NCI-H2171 treated with DMSO at 0.1 percent for 48 hours (cell line): ENCODE measurements at regions not wholly inside any gene's neighbourhood (a gene's known extent, or its start where the extent isn't known, plus 50 kb on each side); places are given as distances from the start of the nearest gene placed in this dataset.
A peak's percentile ranks its signal among the peaks of the same experiment; 100 is the strongest.
"Not testable (repeated sequence)": the region's sequence is repeated elsewhere in the genome, so short reads cannot be mapped to it uniquely, and the experiment has no call there.

Experiments
- DNase-seq: peaks from one replicate; lab custom pipeline; 2025; lab: John Stamatoyannopoulos, UW

GRCh38 chr17:5952518-5952917 lies 117.7 kb upstream of the WSCD1 start:
- no peak for DNase-seq

- no peak for DNase-seq
Observed at GRCh38 chr17:5955764-5956163, 114.4 kb upstream of the WSCD1 start.

GRCh38 chr17:5958850-5959249 lies 111.3 kb upstream of the WSCD1 start:
- no peak for DNase-seq

GRCh38 chr17:5962371-5962770 lies 107.8 kb upstream of the WSCD1 start:
- no peak for DNase-seq

GRCh38 chr17:5971969-5972368 lies 98.2 kb upstream of the WSCD1 start:
- no peak for DNase-seq

- no peak for DNase-seq
Observed at GRCh38 chr17:5973410-5973809, 96.8 kb upstream of the WSCD1 start.

- DNase-seq: no peak
Observed at GRCh38 chr17:5975661-5976060, 94.5 kb upstream of the WSCD1 start.

- no peak for DNase-seq
Observed at GRCh38 chr17:5976251-5976650, 93.9 kb upstream of the WSCD1 start.

- DNase-seq: no peak
Observed at GRCh38 chr17:5978496-5978895, 91.7 kb upstream of the WSCD1 start.

- peak; percentile 1 for DNase-seq
Observed at GRCh38 chr17:5980941-5981340, 89.2 kb upstream of the WSCD1 start.

GRCh38 chr17:5986644-5987043 lies 83.5 kb upstream of the WSCD1 start:
- DNase-seq: no peak

- DNase-seq: no peak
Observed at GRCh38 chr17:6000426-6000825, 69.8 kb upstream of the WSCD1 start.

- not testable (repeated sequence) for DNase-seq
Observed at GRCh38 chr17:6003221-6003620, 67.0 kb upstream of the WSCD1 start.

- DNase-seq: no peak
Observed at GRCh38 chr17:6005939-6006338, 64.2 kb upstream of the WSCD1 start.

- DNase-seq: no peak
Observed at GRCh38 chr17:6011206-6011605, 59.0 kb upstream of the WSCD1 start.

GRCh38 chr17:6018788-6019187 lies 51.4 kb upstream of the WSCD1 start:
- DNase-seq: no peak

- no peak for DNase-seq
Observed at GRCh38 chr17:6019959-6020358, 50.2 kb upstream of the WSCD1 start.

GRCh38 chr17:6020376-6021010 lies 49.7 kb upstream of the WSCD1 start:
- DNase-seq: no peak
